Medulla oblongata (tissue), 1 donor: ENCODE measurements at regions not wholly inside any gene's neighbourhood (a gene's known extent, or its start where the extent isn't known, plus 50 kb on each side); places are given as distances from the start of the nearest gene placed in this dataset.
"Not testable (repeated sequence)": the region's sequence is repeated elsewhere in the genome, so short reads cannot be mapped to it uniquely, and the experiment has no call there.

ENCODE experiments used
- DNase-seq: peaks from one replicate; pipeline ENCODE4 v3.0.0-alpha.2; 2015; ENCODE audit errors: extremely low spot score

GRCh38 chr13:47705185-47705584 lies 295.9 kb downstream of the SUCLA2 start:
- no peak for DNase-seq

GRCh38 chr13:47696674-47697073 lies 304.4 kb downstream of the SUCLA2 start:
- DNase-seq: no peak

DNA sequence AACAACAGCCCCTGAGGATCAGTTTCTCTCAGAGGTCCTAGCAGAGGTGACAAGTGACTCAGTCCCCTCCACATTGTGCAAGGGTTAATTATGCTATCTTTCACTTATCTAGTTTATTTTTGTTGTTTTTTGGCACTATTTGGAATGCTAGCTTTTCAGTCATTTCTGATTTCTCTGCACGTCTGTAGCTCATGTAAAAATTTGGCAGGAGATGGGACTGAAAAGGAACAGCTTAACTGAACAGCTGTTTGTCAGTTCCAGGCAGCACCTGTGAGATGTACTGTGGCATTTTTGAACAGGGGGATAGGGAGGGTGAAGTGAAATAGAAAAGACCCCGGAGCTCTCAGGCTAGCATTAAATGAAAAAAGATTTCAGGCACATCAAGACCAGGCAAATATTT lies 313.5 kb downstream of the SUCLA2 start:
- no peak for DNase-seq

DNA sequence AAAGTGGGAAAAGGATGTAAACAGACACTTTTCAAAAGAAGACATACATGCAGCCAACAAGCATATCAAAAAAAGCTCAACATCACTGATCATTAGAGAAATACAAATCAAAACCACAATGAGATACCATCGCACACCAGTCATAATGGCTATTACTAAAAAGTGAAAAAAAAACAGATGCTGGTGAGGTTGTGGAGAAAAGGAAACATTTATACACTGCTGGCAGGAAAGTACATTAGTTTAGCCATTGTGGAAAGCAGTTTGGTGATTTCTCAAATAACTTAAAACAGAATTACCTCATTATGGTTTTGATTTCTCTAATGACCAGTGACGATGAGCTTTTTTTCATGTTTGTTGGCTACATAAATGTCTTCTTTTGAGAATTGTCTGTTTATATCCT lies 315.9 kb downstream of the SUCLA2 start:
- DNase-seq: not testable (repeated sequence)

DNA sequence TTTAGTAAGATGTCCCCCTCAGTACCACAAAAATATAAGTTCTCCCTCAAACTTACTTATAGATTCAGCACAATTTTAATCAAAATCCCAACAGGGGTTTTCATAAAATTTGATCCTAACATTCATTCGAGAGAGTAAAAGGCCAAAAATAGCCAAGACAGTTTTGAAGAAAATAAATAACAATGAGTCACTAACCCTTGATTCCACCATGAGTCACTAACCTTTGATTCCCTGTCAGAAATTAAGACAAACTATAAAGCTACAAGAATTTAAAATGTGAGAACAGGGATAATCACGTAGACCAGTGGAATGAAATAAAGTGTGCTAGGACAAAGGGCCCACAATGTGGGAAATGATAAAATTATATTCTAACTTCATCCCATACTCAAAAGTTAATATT lies 320.3 kb downstream of the SUCLA2 start:
- DNase-seq: no peak

- DNase-seq: no peak
Measured at GRCh38 chr13:47679401-47679800, 321.7 kb downstream of the SUCLA2 start.

- DNase-seq: no peak
Measured at GRCh38 chr13:47678201-47678968, 322.7 kb downstream of the SUCLA2 start.

DNA sequence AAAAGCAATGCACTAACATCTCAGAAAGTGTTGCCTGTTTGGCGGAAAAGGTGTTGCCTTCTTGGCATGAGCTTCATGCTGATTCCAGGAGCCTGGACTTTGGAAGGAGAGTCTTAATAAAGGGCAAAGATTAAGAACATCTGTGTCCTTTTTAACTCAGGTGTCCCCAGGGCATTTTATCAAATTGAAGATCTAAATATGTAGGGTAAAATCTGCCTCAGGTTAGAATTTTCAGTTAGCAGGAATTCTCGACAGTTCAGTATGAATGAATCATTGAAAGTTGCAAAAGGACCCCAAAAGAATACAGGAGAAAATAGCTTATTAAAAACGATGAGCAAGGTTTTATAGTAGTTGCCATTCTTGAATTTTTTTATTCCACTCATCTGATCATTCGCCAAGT lies 325.2 kb downstream of the SUCLA2 start:
- DNase-seq: no peak

DNA sequence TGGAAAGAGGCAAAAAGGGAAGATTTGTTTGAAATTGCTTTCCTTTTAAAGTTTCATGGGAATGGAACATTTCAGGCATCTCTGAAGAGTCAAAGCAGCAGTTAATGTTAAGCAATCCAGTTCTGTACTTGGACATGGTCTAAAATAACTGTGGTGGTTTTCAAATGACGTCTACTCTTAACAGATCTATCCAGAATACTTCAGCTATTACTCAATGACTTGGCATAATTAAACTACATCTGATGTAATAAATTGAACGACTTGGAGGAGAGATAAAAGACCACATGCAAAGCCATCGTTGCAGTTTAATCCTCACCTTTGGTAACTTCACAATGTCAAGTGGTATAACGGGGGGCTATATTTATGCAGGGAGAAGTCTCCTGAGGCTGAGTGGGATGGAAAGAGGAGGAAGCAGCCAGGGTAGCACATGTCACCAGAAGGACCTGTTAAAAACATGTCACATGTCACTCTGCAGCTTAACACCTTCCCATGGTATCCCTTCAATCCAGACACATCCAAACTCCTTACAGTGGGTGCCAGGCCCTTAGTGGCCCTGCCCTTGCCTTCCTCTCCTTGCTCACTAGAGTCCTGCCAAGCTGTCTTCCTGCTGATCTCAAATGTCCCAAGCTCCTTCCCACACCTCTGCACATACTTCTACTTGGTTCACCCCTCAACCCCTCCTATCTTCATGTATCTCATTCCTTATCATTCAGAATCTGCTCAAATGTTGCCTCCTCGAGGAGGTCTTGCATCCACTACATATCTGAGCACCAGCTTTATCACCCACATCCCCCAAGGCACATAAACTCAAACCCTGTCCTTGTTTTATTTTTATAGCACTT lies 327.8 kb downstream of the SUCLA2 start:
- peak; percentile 3 for DNase-seq

DNA sequence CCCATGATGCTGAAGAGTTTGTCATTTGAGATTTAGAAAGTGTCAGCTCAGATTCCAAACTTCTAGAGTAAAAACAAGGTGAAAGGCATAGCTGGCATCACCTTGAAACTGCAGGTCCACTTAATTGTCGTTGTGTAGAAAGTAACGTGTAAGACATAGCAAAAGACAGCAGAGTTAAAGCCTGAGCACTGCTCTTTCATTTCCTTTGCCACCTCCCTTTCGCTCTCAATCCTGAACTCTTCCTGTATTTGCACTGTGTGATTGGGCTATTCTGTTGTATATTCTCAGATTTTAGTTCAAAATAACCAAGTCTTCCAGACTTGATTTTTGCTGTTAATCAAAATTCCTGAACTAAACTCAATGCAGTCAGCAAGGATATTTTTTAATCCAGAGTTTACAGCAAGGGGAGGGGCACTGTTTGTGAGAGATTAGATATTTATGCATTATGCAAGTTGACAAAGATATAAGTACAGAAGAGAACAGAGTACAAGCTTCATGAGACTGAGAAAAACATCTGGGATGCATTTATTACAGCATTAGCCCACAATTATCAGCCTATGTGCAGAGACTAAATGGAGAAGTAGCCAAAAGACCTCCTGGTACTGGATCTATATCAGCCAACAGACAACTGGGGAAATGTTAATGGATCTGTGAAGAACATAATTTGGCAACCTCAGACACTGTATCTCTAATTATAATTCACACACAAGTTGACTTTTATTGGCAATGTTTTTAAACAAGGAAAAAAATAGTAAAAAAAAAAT lies 328.6 kb downstream of the SUCLA2 start:
- no peak for DNase-seq

DNA sequence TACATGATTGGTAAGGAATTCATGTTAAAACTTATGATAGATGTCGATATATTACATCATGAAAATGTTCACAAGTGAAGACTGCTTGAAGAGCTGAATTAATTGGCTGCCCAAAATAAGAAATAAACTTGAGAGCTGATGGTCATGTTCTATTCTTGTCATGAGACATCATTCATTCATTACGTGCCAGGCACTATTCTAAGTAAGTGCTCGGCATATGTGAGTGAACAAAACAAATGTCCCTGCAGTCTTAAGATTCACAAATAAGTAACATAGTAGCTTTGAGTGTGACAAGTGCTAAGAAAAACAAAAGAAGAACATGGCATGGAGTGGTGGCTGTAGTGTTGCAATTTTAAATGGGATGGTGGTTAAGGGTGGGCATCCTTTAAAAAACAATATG lies 329.3 kb downstream of the SUCLA2 start:
- no peak for DNase-seq

DNA sequence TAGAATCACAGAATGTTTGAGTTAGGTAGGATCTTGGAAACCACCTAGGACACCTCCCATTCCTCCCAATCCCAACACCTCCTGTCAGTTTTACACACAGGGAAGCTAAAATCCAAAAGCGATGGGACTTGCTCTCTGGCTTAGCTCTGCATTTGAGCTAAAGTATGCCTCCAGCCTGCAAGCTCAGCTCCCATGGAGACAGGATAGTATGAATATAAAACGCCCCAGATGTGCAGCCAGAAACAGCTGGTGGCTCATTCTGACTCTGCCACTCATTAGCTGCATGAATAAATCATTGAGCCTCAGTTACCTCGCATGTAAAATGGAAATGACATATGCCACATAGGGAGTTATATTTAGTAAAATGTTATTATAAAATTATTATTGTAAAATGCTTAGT lies 336.0 kb downstream of the SUCLA2 start:
- no peak for DNase-seq

DNA sequence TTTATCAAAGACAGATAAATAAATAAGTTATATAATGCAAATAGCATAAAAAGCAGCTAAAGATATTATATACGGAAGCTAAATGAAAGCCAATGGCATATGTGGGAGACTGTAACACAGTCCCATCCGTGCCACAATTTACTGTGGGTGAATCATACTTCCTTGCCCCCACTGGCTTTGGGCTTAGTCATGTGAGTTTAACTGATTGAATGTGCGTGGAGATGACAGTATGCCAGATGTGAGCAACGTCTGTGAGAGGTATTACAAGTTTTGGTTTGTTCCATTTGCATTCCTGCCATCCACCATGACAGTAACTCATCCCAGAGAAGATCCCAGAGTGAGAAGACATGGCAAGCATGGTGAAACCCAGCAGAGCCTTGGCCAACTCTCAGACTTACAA lies 340.0 kb downstream of the SUCLA2 start:
- no peak for DNase-seq

DNA sequence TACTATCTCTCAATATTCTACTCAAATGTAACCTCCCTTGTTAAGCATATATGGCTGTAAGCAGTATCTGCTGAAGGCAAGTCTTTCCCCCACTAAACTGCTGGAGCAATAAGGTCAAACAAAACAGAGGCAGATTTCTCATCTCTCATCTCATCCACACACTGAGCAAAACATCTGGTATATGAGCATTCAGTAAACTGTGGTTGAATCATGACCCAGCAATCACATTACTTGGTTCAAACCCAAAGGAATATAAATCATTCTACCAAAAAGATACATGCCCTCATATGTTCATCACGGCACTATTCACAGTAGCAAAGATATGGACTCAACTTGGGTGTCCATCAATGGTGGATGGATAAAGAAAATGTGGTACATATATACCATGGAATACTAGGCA lies 344.4 kb downstream of the SUCLA2 start:
- no peak for DNase-seq

- no peak for DNase-seq
Measured at GRCh38 chr13:47650209-47650608, 350.9 kb downstream of the SUCLA2 start.

DNA sequence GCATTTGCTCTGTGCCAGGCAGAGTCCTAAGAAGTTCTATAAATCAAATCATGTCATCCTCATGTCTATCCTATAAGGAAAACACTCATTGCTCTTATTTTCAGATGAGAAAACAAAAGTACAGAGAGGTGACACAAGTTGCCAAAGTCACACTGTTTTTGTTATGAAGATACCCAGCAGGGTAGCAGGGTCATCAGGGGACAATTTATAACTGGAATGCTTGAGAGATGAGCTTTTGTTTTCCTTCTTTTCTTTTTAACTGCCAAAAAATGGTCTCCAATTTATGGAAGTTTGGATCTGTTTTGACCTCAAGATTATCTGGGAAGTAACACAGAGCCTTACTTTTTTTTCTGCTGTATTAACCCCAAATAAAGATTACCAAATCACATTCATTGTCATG lies 354.1 kb downstream of the SUCLA2 start:
- no peak for DNase-seq

DNA sequence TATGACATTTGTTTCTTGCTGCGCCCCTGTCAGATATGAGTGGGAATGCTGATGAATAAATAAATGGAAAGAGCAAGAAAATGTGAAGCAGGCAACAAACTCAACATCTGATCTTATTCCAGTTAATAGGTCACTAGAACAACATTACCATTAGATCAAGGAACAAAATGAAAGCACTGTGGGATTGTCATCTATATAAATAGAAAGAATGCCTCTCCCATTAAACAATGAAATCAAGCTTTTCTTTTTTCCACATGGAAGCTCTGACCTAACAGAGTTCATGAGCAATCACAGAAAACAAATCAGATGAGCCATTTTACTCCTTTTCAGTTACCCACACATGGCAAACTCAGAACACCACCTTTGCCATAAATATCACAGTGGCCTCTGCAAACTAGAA lies 354.8 kb downstream of the SUCLA2 start:
- no peak for DNase-seq

GRCh38 chr13:47639738-47640447 lies 361.2 kb downstream of the SUCLA2 start:
- no peak for DNase-seq

GRCh38 chr13:47638627-47639026 lies 362.4 kb downstream of the SUCLA2 start:
- no peak for DNase-seq

DNA sequence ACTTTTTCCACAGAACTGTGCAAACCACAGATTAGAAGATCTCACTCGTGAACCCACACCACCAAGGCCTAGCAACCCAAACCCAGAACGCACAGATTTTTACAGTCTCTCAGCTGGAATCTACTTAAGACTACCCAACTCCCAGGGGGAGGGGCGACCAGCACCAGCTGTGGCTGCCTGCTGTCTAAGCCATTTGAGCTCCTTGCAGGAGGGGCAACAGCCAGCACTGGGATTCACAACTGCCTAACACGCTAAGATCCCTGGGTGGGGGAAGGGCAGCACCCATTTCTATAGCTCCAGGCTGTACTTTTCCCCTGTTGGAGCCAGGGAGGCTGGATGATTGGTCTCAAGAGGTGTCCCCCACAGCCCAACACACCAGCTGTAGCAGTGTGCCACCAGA lies 368.8 kb downstream of the SUCLA2 start:
- no peak for DNase-seq

DNA sequence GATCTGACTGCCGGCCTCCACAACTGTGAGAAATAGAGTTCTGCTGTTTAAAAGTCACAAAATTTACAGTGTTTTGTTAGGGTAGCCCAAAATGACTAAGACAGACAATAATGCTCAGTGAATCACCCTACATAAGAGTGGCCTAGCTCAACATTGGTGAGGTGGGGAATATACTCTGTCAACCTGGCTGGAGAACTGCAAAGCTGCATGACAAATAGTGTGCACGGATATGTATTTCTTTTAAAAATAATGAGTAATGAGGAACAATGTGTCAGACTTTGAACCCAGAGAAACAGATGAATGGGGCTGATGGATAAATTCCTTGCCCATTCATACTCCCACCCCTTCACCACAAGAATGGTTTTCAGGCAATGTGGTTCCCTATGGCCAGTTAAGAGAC lies 372.4 kb downstream of the SUCLA2 start:
- no peak for DNase-seq

DNA sequence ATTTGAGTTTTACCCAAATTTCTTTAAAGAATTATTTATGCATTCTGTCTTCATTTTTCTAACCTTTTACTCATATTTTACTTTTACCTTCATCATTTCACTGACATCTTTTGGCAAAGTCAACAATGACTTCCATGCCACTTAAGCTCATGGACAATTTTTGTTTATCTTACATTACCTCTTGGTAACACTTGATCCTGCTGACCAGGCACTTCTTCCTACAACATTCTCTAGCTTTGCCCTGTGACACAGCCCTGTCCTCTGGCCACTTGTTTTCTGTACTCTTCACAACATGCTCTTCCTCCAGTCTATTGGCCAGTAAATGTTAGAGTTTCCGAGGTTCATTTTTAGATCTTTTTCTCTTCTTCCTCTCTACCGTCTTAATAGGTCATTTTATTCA lies 377.2 kb downstream of the SUCLA2 start:
- DNase-seq: no peak
